Keratinocyte (primary cell): ENCODE measurements at regions not wholly inside any gene's neighbourhood (a gene's known extent, or its start where the extent isn't known, plus 50 kb on each side); places are given as distances from the start of the nearest gene placed in this dataset.

Source experiments
- EZH2 ChIP-seq: IDR thresholded peaks from one replicate; pipeline ENCODE4 v1.6.1; 2012; ENCODE audit warnings: inconsistent platforms, mild to moderate bottlenecking, low read length, moderate library complexity
- TF ChIP-seq, protein P1 (sequence below), 3 experiments: IDR thresholded peaks in 1 of 3; conservative IDR thresholded peaks in 1 of 3; optimal IDR thresholded peaks in 1 of 3; 2 replicates in 2 of 3; 3 replicates in 1 of 3; pipeline versions ENCODE3 to v1.5.1; 2011; ENCODE audit warnings: low read length in 3 of 3, mild to moderate bottlenecking in 3 of 3, moderate library complexity in 2 of 3, control low read depth in 1 of 3, inconsistent platforms in 1 of 3; ENCODE audit not compliant: insufficient read depth in 2 of 3; ENCODE audit errors: extremely low read depth in 1 of 3

- TF ChIP-seq, protein P1, sequence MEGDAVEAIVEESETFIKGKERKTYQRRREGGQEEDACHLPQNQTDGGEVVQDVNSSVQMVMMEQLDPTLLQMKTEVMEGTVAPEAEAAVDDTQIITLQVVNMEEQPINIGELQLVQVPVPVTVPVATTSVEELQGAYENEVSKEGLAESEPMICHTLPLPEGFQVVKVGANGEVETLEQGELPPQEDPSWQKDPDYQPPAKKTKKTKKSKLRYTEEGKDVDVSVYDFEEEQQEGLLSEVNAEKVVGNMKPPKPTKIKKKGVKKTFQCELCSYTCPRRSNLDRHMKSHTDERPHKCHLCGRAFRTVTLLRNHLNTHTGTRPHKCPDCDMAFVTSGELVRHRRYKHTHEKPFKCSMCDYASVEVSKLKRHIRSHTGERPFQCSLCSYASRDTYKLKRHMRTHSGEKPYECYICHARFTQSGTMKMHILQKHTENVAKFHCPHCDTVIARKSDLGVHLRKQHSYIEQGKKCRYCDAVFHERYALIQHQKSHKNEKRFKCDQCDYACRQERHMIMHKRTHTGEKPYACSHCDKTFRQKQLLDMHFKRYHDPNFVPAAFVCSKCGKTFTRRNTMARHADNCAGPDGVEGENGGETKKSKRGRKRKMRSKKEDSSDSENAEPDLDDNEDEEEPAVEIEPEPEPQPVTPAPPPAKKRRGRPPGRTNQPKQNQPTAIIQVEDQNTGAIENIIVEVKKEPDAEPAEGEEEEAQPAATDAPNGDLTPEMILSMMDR (optimal IDR thresholded peaks at IDR 0.05 in 1 of 3, IDR thresholded peaks at IDR 0.05 in 1 of 3, conservative IDR thresholded peaks at IDR 0.05 in 1 of 3; ENCODE audit: extremely low read depth in 1 of 3, insufficient read depth in 2 of 3, low read length in 3 of 3), result no peak
- no peak for TF ChIP-seq EZH2
Measured at GRCh38 chr18:75482880-75483279, 55.4 kb upstream of the SMIM21 start.
